HG03571 (cell line): ENCODE measurements at regions not wholly inside any gene's neighbourhood (a gene's known extent, or its start where the extent isn't known, plus 50 kb on each side); places are given as distances from the start of the nearest gene placed in this dataset.
"Not testable (repeated sequence)": the region's sequence is repeated elsewhere in the genome, so short reads cannot be mapped to it uniquely, and the experiment has no call there.

ENCODE experiments used
- ATAC-seq: cut with Tn5 transposase; IDR thresholded peaks from one replicate; pipeline ENCODE4 v1.9.1; 2021; ENCODE audit not compliant: unreplicated experiment

DNA sequence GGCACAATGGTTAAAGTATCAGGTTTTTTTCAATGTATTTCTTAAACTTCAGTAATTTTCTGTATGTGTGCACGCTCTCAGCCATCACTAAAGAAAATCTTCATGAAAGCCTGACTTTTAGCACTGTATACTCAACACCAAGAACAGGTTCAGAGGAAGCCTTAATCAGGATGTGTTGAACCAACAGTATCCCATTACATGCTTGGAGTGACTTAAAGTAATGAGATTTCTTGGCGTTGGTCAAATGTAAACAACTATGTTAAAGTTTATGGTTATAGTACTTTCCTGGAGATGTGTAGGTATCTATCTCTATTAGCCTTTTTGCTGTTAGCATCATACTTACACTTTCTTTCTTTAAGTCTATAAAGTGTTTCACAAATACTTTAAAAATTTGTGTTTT is 335.0 kb downstream of the CCER1 start:
- ATAC-seq, result no peak

DNA sequence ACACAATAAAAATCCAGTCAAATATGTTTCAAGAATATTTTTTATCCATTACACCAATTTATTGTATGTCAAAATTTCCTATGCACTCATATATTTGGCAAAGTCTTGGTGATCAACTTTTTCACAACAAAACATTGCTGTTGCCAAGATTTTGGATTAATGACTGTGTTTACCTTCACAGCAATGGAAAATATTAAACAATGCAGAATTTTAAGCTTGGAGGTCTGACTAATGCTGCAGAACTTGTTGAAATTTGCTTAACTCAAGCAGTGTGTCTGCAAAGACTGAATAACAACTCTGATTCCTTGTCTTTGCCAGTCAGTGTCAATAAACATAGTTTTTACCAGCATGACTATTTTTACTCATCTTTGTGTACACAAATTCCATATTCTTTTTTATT is 336.4 kb downstream of the CCER1 start:
- ATAC-seq, result no peak

DNA sequence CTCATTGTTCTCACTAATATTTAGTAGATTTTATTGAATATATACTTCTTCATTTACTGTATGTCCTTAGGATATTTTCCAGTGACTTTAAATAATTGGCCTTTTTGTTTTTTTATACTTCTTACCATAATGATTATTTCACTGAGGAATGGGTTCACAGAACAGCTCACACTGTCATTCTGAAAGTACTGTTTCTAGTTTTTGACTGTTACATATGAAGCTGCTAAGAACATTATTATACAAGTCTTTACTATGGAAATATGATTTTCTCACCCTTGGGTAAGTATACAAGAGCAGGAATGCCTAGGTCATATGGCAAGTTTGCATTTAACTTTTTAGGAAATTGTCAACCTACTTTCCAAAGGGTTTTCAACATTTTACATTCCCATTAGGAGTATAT is 343.1 kb downstream of the CCER1 start:
- no peak for ATAC-seq

DNA sequence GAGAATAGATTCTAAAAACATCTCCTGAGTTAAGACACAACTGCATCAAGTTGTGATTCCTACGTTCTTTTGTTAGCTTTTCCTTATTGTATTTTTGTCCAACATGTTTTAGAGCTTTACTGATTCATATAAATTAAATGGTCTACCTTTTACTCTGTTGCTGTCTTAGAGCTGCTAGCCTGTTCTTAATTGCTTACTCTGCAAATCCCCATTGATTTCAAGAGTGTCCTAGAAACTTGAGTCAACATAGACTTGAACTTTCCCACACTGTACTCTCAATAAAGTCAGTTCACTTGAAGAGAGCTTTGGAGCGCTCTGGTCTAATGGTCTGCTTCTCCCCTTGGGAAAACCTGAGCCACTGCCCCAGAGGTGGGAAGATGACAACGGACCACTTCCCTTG is 343.9 kb downstream of the CCER1 start:
- no peak for ATAC-seq

DNA sequence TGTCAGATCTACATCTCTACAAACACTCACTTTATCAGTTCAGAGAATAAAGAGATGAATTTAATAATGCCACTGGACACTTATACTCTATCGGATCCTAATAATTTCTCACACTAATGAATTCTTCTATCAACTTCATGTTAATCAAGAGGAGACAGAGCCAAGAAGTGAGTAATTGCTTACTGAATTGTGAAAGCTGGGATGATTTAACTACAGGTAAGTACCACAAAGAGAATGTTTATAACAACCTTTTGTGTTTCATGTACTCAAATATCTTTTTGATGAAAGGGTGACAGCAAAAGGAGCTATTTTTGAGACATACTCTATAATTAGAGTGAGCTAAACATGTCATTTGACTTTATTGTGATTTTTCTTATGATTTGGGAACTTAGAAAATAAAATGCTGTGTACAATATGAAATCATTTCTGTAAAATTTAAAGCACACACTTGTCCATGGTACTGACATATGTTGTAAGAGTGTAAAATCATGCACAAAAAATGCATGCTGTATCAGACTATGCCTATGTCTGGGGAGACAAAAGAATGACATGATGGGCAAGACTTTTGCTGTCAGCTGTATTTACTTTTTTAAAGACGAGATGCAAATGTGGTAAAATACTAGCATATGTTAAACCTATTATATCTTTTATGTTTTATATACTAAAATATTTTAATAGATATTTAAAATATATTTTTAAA is 361.2 kb downstream of the CCER1 start:
- no peak for ATAC-seq

DNA sequence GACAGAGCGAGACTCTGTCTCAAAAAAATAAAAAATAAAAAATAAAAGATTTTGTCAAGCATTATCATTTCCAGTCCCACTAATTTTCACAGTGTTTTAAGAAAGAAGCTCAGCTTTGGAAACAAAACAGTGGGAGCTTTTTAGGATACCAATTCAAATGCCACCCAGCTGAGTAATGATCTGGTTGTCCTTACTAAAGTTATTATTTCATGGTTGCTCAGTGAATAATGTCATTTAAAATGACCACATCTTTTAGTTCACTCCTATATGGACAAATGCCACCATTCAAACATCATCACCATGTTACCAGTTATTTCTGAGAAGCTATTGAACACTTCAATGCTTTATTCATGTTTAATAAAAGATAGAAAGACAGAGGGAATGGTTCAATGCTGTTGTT is 365.0 kb downstream of the CCER1 start:
- ATAC-seq, result no peak

DNA sequence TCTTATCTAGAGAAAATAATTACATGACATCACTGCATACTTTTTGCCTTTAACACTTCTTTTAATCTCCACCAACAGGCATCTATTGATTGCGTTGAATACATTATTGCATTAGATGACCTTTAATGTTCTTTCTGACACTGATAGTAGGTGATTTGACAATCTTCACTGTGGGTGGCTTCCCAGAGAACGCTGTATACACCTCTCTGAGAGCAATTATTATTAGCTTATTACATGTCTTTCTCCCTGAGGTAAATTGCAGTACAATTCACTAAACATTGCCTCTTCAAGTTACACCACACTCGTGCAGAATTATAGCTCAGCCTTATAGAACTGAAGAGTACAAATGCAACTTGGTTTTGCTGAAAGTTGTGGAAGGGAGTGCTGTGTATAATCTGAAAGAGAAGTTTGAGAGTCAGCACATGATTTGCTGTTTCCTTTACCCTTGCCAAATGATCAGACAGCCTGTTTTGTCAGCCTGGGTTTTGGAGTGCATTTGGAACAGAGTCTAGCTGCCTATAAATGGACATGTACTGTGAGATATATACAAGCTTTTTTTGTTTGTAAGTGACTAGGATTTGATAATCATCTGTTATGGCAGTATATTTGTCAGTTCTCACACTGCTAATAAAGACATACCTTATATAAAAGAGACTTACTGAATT is 369.2 kb downstream of the CCER1 start:
- no peak for ATAC-seq

DNA sequence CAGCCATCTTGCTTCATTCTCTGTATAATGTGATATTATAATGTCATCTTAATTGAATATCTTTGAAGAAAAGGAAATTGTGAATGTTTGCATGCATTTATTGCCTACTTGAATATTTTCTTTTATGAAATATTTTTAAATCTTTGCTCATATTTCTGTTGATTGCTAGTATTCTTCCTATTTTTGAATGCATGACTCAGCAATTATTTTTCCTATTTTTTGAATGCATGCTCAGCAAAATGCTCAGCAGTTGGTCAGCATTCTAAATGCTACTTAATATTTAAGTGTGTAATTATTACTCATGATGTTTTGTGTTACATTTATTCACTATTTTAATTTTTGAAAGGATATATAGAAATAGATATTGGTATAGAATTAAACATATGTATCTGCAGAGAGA is 378.3 kb downstream of the CCER1 start:
- ATAC-seq, result no peak

DNA sequence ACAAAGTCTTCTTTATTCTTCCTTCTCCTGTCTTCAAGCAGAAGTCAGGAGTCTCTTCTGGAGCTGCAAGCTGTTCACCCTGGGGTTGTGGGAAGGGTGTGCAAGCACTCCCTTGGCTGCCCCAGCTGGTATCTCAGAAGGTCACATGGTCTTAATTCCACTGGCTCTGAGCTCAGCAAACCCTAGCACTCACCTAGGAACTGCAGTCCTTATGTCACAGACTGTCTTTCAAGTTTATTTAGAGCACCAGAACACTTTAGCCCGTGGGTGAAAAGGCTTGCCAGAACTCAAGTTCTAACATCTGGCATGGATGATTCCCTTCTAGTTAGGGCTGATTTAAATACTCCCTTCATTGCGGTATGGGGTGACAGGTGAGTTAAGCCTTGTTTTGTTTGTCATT is 379.0 kb downstream of the CCER1 start:
- ATAC-seq, result no peak

DNA sequence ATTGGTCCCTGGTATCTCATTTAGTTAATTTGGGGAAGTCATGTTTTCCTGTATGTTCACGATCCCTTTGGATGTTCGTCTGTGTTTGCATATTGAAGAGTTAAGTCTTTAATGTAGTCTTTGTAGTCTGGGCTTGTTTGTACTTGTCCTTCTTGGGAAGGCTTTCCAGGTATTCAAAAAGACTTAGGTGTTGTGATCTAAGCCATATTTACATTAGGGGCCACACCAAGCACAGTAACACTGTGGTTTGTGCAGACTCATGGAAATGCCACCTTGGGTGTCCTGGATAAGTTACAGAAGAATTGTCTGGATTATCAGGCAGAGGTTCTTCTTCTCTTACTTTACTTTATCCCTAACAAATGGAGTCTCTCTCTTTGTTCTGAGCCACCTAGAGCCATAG is 380.3 kb downstream of the CCER1 start:
- no peak for ATAC-seq

DNA sequence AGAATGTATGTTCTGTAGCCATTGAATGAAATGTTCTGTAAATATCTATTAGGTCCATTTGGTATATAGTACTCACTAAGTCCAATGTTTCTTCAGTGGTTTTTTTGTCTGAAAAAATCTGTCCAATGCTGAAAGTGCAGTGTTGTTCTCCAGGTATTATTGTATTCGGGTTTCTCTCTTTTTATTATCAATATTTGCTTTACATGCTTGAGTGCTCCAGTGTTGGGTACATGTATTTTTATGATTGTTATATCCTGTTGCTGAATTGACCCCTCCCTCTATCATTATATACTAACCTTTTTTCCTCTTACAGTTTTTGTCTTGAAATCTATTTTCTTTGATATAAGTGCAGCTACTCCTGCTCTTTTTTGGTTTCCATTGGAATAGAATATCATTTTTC is 382.2 kb downstream of the CCER1 start:
- ATAC-seq, result no peak

DNA sequence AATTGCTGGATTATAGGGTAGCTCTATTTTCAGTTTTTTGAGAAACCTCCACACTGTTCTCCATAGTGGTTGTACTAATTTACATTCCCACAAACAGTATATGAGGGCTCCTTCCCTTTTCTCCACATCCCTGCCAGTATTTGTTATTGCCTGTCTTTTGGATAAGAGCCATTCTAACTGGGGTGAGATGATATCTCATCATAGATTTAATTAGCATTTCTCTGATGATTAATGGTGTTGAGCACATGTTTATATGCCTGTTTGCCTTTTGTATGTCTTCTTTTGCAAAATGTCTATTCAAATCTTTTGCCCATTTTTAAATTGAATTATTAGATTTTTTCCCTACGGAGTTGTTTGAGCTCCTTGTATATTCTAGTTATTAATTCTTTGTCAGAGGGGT is 385.3 kb downstream of the CCER1 start:
- ATAC-seq, result no peak

DNA sequence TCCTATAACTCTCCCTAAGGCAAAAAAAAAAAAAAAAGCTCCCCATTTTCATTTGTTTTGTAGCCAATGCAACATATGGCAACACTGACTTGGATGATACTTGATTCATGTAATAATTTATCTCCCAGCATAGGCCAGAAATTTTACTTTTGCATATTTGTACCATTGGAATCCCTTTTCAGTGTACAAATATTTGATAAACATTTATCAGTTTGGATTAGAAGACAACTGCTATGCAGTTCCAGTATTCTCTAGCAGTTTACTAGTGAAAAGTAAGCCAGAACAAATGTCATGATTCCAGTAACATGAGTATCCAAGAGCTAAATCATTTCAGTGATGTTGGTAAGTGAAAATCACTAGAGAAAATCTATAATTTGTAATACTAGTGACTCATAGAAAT is 392.3 kb downstream of the CCER1 start:
- ATAC-seq, result no peak

DNA sequence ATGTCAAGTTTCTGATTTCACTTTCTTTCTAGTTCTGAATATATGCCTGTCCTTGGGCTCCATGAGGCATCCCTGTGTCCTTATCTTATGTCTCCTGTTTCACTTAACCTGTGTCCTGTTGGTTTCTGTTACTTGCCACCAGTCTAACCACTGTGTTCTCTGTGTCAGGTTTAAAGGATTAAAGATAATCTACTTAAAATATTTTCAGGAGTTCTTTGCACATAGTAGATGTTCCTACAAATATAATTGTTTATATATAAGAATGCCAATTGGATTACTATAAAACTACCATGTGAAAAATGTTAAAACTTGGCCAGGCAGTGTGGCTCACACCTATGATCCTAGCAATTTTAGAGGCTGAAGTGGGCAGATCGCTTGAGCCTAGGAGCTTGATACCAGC is 406.4 kb downstream of the CCER1 start:
- ATAC-seq, result no peak

DNA sequence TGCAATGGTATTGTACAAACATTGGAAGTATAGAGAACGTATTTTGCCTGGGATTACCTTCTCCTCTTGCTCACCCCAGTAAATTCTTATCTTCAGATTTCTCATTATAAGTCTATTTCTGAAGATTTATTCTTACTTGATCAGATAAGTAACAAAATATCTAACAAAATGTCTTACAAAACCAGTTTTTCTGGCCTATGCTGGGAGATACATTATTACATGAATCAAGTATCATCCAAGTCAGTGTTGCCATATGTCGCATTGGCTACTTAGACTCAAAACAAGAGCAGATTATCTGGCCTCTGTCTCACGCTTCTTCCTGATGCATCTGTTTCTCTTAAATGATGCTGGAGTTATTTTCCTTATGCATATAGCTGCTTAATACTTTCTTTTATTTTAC is 408.5 kb downstream of the CCER1 start:
- no peak for ATAC-seq

DNA sequence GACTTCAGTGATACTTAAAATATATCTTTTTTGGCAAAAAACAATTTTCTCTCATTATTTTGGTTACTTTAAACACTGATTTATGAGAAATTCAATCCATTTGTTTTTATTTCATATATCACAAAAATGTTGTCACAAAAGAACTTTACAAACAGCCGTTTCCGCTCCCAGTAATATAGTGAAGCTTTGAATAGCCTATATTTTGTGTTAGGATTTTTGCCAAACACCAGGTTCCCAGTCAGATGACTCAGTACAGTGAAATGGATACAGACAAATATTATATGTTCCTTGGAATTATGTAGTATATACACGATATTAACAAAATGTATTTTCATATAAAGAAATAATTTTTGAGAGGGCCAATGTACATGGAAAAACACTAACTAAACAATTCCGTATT is 411.1 kb downstream of the CCER1 start:
- no peak for ATAC-seq

DNA sequence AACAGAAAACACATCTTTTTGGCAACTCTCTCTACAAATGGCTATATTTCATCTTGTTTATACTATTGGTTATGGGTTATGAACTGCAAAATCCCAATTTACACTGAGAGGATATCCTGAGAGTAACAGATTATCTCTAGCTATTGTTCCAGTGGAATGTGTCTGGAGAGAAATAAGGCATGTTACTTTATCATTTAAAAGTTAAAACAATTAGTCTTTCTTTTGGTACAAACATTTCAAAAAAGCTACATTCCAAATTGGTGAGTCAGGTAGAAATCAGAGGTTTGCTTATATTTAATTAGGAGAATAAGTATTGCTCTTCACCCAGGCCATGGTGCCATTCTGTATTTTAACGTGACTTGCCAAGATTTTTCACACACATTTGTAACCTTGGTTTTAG is 411.6 kb downstream of the CCER1 start:
- no peak for ATAC-seq

DNA sequence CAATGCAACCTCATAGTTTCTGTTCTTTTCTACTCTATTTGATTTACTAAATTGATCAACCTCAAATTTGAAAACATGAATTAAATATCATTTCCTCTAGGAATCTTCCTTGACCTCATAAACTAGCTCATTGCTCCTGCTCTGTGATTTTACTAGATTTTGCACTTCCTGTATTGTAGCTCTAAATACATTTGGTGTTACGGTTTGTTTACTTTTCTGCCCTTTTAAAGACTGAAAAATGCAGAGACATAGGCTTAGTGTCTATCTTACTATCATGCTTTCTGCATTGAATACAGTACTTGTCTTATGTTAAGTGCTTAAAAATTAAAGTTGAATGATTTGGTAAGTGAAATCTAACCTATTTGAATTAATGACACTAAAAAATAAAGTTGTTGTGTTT is 412.1 kb downstream of the CCER1 start:
- ATAC-seq, result not testable (repeated sequence)

DNA sequence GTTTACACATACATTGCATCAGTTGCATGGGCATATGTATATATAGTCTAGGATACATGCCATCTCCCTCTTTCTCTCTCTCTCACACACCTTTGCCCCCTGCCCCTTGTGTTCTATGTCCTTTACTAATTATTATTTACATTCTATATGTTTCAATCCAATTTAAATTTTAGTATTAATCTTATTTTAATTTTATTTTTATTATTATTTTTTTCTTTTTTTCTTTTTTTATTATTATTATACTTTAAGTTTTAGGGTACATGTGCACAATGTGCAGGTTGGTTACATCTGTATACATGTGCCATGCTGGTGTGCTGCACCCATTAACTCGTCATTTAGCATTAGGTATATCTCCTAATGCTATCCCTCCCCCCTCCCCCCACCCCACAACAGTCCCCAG is 421.1 kb downstream of the CCER1 start:
- ATAC-seq, result not testable (repeated sequence)

DNA sequence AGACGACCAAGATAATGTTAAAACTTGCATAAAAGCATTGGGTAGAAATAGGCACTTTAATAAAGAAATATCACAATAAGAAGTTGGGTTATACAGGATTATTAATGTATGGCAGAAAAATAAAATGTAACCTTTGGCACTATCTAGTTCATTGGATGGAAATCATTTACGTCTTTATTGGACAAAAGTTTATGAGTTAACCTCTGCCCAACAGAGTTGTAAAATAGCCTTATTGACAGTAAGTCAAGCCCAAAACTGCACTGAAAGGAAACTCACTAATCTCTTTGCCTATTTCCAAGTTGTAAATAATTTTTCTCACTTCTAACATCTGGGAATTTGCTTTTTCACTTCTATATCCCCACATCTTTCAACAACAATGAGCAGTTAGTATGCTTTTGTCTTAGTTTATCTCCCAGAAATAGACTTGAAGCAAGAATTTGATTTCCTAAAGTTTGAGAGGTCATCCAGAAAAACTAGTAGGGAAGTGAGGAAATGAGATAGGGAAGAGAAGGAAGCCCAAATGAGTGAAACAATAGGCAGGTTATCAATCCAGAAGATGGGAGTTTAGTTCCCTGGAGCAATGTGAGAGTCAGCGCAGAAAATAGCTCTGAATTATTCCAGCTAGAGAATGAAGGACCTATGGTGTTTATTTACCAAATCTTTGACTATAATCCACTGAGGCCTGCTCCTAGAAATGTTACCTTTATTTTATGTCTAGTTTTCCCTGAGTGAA is 434.8 kb downstream of the CCER1 start:
- no peak for ATAC-seq

DNA sequence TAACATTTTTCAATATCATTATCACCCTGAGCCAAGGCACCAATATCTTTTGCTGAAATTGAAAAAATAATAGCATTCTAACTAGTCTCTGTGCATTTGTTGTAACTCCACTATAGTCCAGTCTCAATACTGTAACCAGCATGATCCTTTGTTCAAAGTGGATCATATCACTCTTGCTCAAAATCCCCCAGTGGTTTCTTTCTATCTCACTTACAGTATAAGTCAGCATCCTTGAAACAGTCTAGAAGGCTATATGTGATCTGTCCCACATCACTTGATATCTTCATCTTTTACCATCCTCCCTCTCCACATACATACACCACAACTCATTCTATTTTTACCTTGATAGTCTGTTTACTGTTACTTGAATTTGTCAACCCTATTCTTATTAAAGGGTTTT is 435.7 kb downstream of the CCER1 start:
- ATAC-seq, result no peak
